ENCODE measurements at regions not wholly inside any gene's neighbourhood (a gene's known extent, or its start where the extent isn't known, plus 50 kb on each side); places are given as distances from the start of the nearest gene placed in this dataset.

DNA sequence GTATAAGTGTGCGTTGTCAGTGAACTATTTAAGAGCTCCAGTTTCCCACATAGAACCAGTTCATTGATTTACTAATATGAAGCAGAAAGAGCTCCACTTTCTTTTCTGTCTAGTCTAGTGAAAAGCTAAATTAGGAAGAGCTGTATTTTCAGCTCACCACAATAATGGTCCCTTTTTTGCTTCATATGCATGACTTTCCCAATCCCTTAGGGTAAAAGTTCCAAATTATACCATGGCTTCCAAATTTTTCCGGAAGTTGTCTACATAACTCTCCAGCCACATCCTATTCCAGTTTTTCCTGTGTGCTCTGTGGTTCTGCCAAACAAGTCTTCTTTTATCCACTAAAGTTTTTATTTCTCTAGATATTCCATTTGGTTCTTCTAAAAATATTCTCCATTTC, 685.2 kb downstream of the REEP3 start:
- no peaks in the 10 kb centered on the region for H3K27me3 ChIP-seq (ENCODE audit: control insufficient read depth, insufficient read depth, low read length)
- no peak overlapping the region for H3K27ac Mint-ChIP-seq
- H3K9me3 Mint-ChIP-seq: peaks cover 3 to 20% (median 11%) of the 10 kb centered on the region in 7 donors
- ATAC-seq (ENCODE audit: low read depth in 2 of 2) (no peak), DNase-seq (no peak)
- H3K4me1 Mint-ChIP-seq: no peaks in the 10 kb centered on the region
- no peak overlapping the region for H3K27ac ChIP-seq (ENCODE audit: insufficient read depth, low read length, poor library complexity, severe bottlenecking)
- H3K4me3 Mint-ChIP-seq: no peak overlapping the region
- H3K4me1 ChIP-seq (ENCODE audit: control insufficient read depth, insufficient read depth, low read length, poor library complexity, severe bottlenecking): no peaks in the 10 kb centered on the region
- H3K36me3 ChIP-seq (ENCODE audit: control insufficient read depth, insufficient read depth, low read length): no peaks in the 10 kb centered on the region
- peaks cover 0 to 6% of the 10 kb centered on the region in 2 experiments for H3K9me3 ChIP-seq (ENCODE audit: control insufficient read depth in 2 of 2, low read length in 2 of 2)
- H3K4me3 ChIP-seq (ENCODE audit: low read depth, low read length): no peak overlapping the region
- H3K27me3 Mint-ChIP-seq: no peaks in the 10 kb centered on the region
- no peaks in the 10 kb centered on the region for H3K36me3 Mint-ChIP-seq

DNA sequence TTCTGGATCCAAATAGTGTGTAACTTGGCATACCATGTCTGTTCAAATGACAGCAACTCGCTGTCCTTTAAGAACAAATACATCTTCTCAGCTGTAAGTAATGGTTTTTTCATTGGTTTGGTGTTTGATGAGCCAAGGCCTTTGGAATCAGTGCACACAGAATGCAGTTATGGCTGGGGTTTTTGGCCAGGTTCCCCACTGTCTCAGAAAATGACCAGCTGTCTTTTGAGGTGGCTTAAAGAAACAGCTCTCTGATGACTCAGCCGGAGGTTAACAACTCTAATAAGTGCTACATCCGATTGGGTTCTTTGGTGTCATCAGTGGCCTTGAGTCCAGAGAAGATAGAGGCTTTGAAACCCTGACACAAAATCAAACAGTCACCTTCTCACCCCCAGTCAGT, 688.4 kb downstream of the REEP3 start:
- no peaks in the 10 kb centered on the region for H3K36me3 ChIP-seq (ENCODE audit: control insufficient read depth, insufficient read depth, low read length)
- Mint-ChIP-seq H3K36me3 (no peaks in the 10 kb centered on the region), H3K4me3 (no peak overlapping the region), H3K27ac (no peak overlapping the region), H3K9me3 (peaks cover 2 to 21% (median 7%) of the 10 kb centered on the region in 7 donors), H3K4me1 (no peaks in the 10 kb centered on the region), H3K27me3 (no peaks in the 10 kb centered on the region)
- H3K27me3 ChIP-seq (ENCODE audit: control insufficient read depth, insufficient read depth, low read length): no peaks in the 10 kb centered on the region
- H3K4me1 ChIP-seq (ENCODE audit: control insufficient read depth, insufficient read depth, low read length, poor library complexity, severe bottlenecking): no peaks in the 10 kb centered on the region
- H3K9me3 ChIP-seq (ENCODE audit: control insufficient read depth in 2 of 2, low read length in 2 of 2): peaks cover 0 to 6% of the 10 kb centered on the region in 2 experiments
- DNase-seq (no peak), ATAC-seq (ENCODE audit: low read depth in 2 of 2) (no peak)
- no peak overlapping the region for H3K27ac ChIP-seq (ENCODE audit: insufficient read depth, low read length, poor library complexity, severe bottlenecking)
- no peak overlapping the region for H3K4me3 ChIP-seq (ENCODE audit: low read depth, low read length)

DNA sequence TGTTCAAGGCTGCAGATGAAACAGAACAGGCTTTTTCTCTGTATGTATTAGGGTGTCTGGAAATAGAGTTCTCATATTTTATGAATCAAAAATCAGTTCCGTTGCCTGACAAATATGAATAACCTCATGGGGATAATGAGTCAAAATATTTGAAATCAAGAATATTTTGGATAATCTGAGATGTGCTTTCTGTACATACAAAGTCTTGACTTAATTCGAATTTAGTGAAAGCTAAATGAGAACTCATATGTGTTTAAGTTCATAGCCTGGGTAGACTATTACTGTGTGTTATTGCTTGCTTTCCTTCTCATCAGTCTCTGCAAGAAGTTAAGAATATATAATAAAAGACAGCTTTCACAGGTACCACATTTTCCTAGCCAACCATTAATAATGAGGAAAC, 689.0 kb downstream of the REEP3 start:
- ATAC-seq (ENCODE audit: low read depth in 2 of 2) (no peak), DNase-seq (no peak)
- Histone ChIP-seq H3K27ac (ENCODE audit: insufficient read depth, low read length, poor library complexity, severe bottlenecking) (no peak overlapping the region), H3K4me3 (ENCODE audit: low read depth, low read length) (no peak overlapping the region), H3K27me3 (ENCODE audit: control insufficient read depth, insufficient read depth, low read length) (no peaks in the 10 kb centered on the region), H3K9me3 (ENCODE audit: control insufficient read depth in 2 of 2, low read length in 2 of 2) (peaks cover 0 to 6% of the 10 kb centered on the region in 2 experiments), H3K36me3 (ENCODE audit: control insufficient read depth, insufficient read depth, low read length) (no peaks in the 10 kb centered on the region), H3K4me1 (ENCODE audit: control insufficient read depth, insufficient read depth, low read length, poor library complexity, severe bottlenecking) (no peaks in the 10 kb centered on the region)
- no peak overlapping the region for H3K4me3 Mint-ChIP-seq
- H3K36me3 Mint-ChIP-seq: no peaks in the 10 kb centered on the region
- no peaks in the 10 kb centered on the region for H3K4me1 Mint-ChIP-seq
- no peak overlapping the region for H3K27ac Mint-ChIP-seq
- H3K9me3 Mint-ChIP-seq: peaks cover 2 to 21% (median 6%) of the 10 kb centered on the region in 7 donors
- H3K27me3 Mint-ChIP-seq: no peaks in the 10 kb centered on the region

DNA sequence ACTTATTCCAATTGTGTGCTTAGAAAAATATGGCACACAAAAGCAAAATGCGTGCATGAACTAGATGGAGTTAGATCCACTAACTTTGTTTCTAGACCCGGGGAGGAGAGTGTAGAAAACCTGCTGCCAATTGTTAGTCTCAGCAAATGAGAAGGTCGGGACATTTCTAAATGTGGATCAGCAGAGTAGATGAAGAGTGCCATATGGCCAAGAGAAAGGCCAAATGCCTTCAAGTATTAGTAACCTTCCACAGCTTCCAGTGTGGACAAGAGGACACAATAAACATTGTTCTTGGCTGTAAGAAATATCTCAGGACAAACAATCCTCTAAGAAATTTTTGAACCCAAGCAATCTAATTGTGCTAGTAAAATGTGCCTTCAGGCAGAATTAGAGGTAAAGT, 690.3 kb downstream of the REEP3 start:
- DNase-seq (no peak), ATAC-seq (ENCODE audit: low read depth in 2 of 2) (no peak)
- no peaks in the 10 kb centered on the region for H3K27me3 Mint-ChIP-seq
- Histone ChIP-seq H3K4me1 (ENCODE audit: control insufficient read depth, insufficient read depth, low read length, poor library complexity, severe bottlenecking) (no peaks in the 10 kb centered on the region), H3K4me3 (ENCODE audit: low read depth, low read length) (no peak overlapping the region), H3K27me3 (ENCODE audit: control insufficient read depth, insufficient read depth, low read length) (no peaks in the 10 kb centered on the region), H3K36me3 (ENCODE audit: control insufficient read depth, insufficient read depth, low read length) (no peaks in the 10 kb centered on the region), H3K9me3 (ENCODE audit: control insufficient read depth in 2 of 2, low read length in 2 of 2) (peaks cover 0 to 6% of the 10 kb centered on the region in 2 experiments), H3K27ac (ENCODE audit: insufficient read depth, low read length, poor library complexity, severe bottlenecking) (no peak overlapping the region)
- no peaks in the 10 kb centered on the region for H3K36me3 Mint-ChIP-seq
- H3K4me3 Mint-ChIP-seq: no peak overlapping the region
- H3K27ac Mint-ChIP-seq: no peak overlapping the region
- H3K9me3 Mint-ChIP-seq: peaks cover 2 to 21% (median 6%) of the 10 kb centered on the region in 7 donors
- H3K4me1 Mint-ChIP-seq: no peaks in the 10 kb centered on the region

DNA sequence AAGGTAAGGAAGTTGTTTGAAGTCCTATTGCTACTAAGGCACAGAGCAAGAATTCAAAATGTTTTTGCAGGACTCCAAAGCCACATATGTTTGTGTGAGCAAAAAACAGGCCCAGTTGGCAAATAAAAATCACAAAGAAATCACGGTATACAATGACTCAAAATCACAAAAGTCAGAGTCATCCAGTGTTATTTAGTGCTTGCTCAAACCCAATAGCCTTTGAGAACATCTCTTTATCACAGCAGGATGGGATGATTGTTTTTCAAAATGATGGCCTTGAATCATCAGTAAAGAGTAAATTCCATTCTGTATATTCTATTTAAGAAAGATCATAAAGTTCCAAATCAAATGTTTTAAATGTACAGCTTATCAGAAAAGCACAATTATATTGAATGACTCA, 693.9 kb downstream of the REEP3 start:
- H3K27ac Mint-ChIP-seq: no peak overlapping the region
- Histone ChIP-seq H3K9me3 (ENCODE audit: control insufficient read depth in 2 of 2, low read length in 2 of 2) (no peaks in the 10 kb centered on the region), H3K4me1 (ENCODE audit: control insufficient read depth, insufficient read depth, low read length, poor library complexity, severe bottlenecking) (no peaks in the 10 kb centered on the region), H3K36me3 (ENCODE audit: control insufficient read depth, insufficient read depth, low read length) (no peaks in the 10 kb centered on the region), H3K4me3 (ENCODE audit: low read depth, low read length) (no peak overlapping the region), H3K27me3 (ENCODE audit: control insufficient read depth, insufficient read depth, low read length) (no peaks in the 10 kb centered on the region), H3K27ac (ENCODE audit: insufficient read depth, low read length, poor library complexity, severe bottlenecking) (no peak overlapping the region)
- no peaks in the 10 kb centered on the region for H3K4me1 Mint-ChIP-seq
- no peak overlapping the region for H3K4me3 Mint-ChIP-seq
- H3K9me3 Mint-ChIP-seq: peaks cover 0 to 15% (median 5%) of the 10 kb centered on the region in 7 donors
- no peak for ATAC-seq (ENCODE audit: low read depth in 2 of 2)
- no peaks in the 10 kb centered on the region for H3K36me3 Mint-ChIP-seq
- no peaks in the 10 kb centered on the region for H3K27me3 Mint-ChIP-seq
- no peak for DNase-seq

DNA sequence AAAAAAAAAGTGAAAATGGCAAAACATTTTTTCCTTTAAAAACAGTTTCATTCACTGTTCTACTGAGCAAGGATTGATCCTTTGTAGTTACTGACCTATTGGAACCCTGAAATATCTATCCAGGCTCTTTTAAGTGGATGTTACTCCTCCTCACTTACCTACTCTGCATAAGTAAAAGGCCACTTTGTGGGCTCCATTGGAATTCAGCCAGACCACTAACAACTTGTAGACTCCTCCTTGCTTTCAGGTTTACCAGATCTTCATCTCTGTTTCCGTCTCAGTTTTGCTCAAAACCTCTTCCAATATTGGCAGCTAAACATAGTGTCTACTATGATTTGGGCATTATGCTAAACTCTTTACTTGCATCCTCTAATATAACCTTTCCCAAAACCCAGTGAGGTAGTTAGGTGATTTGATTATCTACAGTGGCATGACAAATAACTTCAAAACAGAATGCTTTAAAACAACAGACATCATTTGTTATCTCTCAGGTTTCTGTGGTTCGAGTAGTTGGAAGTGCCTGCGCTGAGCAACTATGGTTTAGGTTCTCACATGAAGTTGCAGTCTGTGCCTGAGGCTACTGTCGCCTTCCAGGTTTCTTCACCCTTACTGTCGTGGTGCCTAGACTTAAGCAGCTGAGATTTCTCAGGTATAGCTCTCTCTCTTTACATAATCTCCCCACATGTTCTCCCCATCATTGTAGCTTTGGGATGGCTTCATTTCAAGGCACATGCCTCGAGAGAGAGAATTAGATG, 698.2 kb downstream of the REEP3 start:
- H3K27me3 Mint-ChIP-seq: no peaks in the 10 kb centered on the region
- no peak overlapping the region for H3K4me3 Mint-ChIP-seq
- Histone ChIP-seq H3K4me3 (ENCODE audit: low read depth, low read length) (no peak overlapping the region), H3K27ac (ENCODE audit: insufficient read depth, low read length, poor library complexity, severe bottlenecking) (no peak overlapping the region), H3K4me1 (ENCODE audit: control insufficient read depth, insufficient read depth, low read length, poor library complexity, severe bottlenecking) (no peaks in the 10 kb centered on the region), H3K9me3 (ENCODE audit: control insufficient read depth in 2 of 2, low read length in 2 of 2) (peaks cover 0 to 16% of the 10 kb centered on the region in 2 experiments), H3K36me3 (ENCODE audit: control insufficient read depth, insufficient read depth, low read length) (no peaks in the 10 kb centered on the region), H3K27me3 (ENCODE audit: control insufficient read depth, insufficient read depth, low read length) (no peaks in the 10 kb centered on the region)
- H3K4me1 Mint-ChIP-seq: no peaks in the 10 kb centered on the region
- ATAC-seq (ENCODE audit: low read depth in 2 of 2): no peak
- DNase-seq: no peak
- H3K36me3 Mint-ChIP-seq: no peaks in the 10 kb centered on the region
- no peak overlapping the region for H3K27ac Mint-ChIP-seq
- peaks cover 0 to 17% (median 4%) of the 10 kb centered on the region in 7 donors for H3K9me3 Mint-ChIP-seq

DNA sequence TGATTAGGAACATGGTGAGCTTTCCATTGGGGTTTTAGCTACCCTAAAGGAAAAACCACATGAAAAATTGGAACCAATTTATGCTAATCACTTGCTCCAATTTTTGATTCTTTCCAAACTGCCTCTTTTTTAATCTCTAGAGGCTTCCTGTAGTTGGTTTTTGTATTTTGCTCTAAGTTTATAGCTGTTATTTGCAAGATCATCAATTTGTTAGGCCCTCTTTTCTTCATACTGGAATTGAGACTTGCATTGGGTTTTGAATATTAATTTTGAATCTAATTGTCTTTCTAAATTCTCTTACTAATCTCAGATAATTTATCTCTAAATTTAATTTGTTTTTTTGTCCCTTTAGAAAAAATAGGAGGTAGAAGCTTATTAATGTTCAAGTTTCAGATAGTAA, 713.3 kb downstream of the REEP3 start:
- DNase-seq (no peak), ATAC-seq (ENCODE audit: low read depth in 2 of 2) (no peak)
- H3K4me3 Mint-ChIP-seq: no peak overlapping the region
- no peak overlapping the region for H3K27ac Mint-ChIP-seq
- H3K4me3 ChIP-seq (ENCODE audit: low read depth, low read length): no peak overlapping the region
- H3K27me3 Mint-ChIP-seq: no peaks in the 10 kb centered on the region
- no peaks in the 10 kb centered on the region for H3K9me3 ChIP-seq (ENCODE audit: control insufficient read depth in 2 of 2, low read length in 2 of 2)
- H3K36me3 Mint-ChIP-seq: no peaks in the 10 kb centered on the region
- no peaks in the 10 kb centered on the region for H3K4me1 ChIP-seq (ENCODE audit: control insufficient read depth, insufficient read depth, low read length, poor library complexity, severe bottlenecking)
- H3K27ac ChIP-seq (ENCODE audit: insufficient read depth, low read length, poor library complexity, severe bottlenecking): no peak overlapping the region
- H3K27me3 ChIP-seq (ENCODE audit: control insufficient read depth, insufficient read depth, low read length): no peaks in the 10 kb centered on the region
- no peaks in the 10 kb centered on the region for H3K36me3 ChIP-seq (ENCODE audit: control insufficient read depth, insufficient read depth, low read length)
- no peaks in the 10 kb centered on the region for H3K4me1 Mint-ChIP-seq
- H3K9me3 Mint-ChIP-seq: peaks cover 0 to 9% (median 6%) of the 10 kb centered on the region in 7 donors

DNA sequence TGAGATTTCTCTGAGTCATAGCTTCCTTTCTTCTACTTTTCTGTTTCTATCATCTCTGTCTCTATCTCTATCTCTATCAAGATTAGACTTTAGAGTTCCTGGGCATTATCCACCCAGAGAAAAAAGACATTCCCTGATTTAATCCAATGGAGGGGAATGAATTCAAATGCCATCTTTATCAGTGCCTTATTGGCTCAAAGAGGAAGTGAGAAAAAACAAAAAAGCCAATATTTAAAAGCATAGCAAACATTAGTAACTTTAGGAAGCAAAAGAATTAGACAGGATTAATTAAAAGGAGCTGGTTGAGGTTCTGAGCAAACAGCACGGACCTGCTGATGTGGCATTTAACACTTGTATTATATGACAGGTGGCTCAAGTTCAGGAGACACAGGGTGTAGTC, 736.5 kb downstream of the REEP3 start:
- H3K27ac Mint-ChIP-seq: no peak overlapping the region
- no peak for DNase-seq
- H3K4me1 Mint-ChIP-seq: no peaks in the 10 kb centered on the region
- Histone ChIP-seq H3K36me3 (ENCODE audit: control insufficient read depth, insufficient read depth, low read length) (no peaks in the 10 kb centered on the region), H3K27ac (ENCODE audit: insufficient read depth, low read length, poor library complexity, severe bottlenecking) (no peak overlapping the region), H3K9me3 (ENCODE audit: control insufficient read depth in 2 of 2, low read length in 2 of 2) (no peaks in the 10 kb centered on the region), H3K4me3 (ENCODE audit: low read depth, low read length) (no peak overlapping the region), H3K4me1 (ENCODE audit: control insufficient read depth, insufficient read depth, low read length, poor library complexity, severe bottlenecking) (no peaks in the 10 kb centered on the region), H3K27me3 (ENCODE audit: control insufficient read depth, insufficient read depth, low read length) (no peaks in the 10 kb centered on the region)
- no peak for ATAC-seq (ENCODE audit: low read depth in 2 of 2)
- H3K9me3 Mint-ChIP-seq: peaks cover 0 to 7% (median 2%) of the 10 kb centered on the region in 7 donors
- no peaks in the 10 kb centered on the region for H3K36me3 Mint-ChIP-seq
- no peak overlapping the region for H3K4me3 Mint-ChIP-seq
- no peaks in the 10 kb centered on the region for H3K27me3 Mint-ChIP-seq
